Retinal pigment epithelial cell (primary cell): ENCODE measurements at regions not wholly inside any gene's neighbourhood (a gene's known extent, or its start where the extent isn't known, plus 50 kb on each side); places are given as distances from the start of the nearest gene placed in this dataset.

Experiments used
- DNase-seq: peaks from one replicate; pipeline ENCODE4 v3.0.0-alpha.2; 2010; ENCODE audit warnings: low read depth
- H3K4me3 ChIP-seq: 2 replicates; pipeline ENCODE4 v1.5.1; 2011; ENCODE audit warnings: mild to moderate bottlenecking, low read length, control low read depth, moderate library complexity
- TF ChIP-seq, protein P1 (sequence below): conservative IDR thresholded peaks from 2 replicates; pipeline ENCODE4 v1.5.1; 2011; ENCODE audit warnings: low read depth, low read length, control low read depth, inconsistent platforms

DNA sequence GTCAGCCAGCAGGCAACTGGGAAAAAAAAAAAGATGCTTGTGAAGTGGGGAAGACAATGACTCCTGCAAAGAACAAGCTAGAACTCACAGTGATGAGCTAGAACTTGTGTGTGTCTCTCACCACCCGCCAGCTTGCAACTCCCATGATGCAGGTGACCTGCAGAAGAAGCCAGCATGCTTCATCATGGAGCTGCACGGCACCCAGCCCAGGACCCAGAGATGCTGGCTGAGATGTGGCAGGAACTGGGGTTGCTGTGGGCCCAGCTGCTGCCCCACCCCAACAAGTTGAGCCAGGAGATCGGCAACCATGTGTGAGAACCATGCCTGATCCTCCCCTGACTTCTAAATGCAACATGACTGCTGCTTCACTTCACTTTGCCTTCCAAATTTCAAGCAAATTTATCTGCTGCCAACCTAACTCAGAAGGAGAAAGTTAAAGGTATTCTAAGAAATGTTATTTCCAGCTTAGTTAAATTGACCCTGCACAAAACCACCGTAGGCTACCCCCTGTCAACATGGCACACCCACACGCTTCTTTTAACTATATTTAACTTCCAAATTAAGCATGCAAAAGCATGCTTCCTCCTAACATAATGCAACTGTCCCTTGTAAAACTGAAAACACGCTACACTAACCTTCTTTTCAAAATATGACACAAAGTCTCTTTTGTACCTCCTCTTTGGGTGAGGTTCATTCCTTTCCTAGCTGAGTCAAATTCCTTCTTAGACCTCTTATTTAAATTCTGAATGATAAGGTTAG lies 166.0 kb upstream of the IGSF21 start:
- H3K4me3 ChIP-seq = no peak overlapping the region
- TF ChIP-seq, protein P1, sequence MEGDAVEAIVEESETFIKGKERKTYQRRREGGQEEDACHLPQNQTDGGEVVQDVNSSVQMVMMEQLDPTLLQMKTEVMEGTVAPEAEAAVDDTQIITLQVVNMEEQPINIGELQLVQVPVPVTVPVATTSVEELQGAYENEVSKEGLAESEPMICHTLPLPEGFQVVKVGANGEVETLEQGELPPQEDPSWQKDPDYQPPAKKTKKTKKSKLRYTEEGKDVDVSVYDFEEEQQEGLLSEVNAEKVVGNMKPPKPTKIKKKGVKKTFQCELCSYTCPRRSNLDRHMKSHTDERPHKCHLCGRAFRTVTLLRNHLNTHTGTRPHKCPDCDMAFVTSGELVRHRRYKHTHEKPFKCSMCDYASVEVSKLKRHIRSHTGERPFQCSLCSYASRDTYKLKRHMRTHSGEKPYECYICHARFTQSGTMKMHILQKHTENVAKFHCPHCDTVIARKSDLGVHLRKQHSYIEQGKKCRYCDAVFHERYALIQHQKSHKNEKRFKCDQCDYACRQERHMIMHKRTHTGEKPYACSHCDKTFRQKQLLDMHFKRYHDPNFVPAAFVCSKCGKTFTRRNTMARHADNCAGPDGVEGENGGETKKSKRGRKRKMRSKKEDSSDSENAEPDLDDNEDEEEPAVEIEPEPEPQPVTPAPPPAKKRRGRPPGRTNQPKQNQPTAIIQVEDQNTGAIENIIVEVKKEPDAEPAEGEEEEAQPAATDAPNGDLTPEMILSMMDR = no peak
- no peak for DNase-seq

DNA sequence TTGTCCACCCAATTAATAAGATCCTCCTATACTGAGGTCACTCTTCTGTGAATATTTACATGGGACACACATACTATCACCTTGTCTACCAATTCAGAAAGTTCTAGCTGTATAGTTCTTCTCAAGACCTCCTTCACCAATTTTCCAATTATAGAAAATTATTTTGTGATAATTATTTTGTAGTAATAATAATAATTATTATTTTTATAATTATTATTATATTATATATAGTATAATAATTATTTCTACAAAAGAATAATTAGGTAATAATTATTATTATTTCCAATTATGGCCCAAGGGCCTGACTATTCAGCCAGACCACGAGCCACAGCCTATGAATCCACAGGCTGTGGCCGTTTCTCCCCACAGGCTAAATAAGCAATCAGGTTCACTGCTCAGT lies 164.1 kb upstream of the IGSF21 start:
- no peak for DNase-seq
- no peak overlapping the region for H3K4me3 ChIP-seq
- TF ChIP-seq, protein P1 = no peak

- no peak for DNase-seq
- H3K4me3 ChIP-seq = no peak overlapping the region
- TF ChIP-seq, protein P1 = no peak
Measured at GRCh38 chr1:17944646-17945045, 163.0 kb upstream of the IGSF21 start.

- DNase-seq = no peak
Measured at GRCh38 chr1:17946434-17946833, 161.2 kb upstream of the IGSF21 start.

DNA sequence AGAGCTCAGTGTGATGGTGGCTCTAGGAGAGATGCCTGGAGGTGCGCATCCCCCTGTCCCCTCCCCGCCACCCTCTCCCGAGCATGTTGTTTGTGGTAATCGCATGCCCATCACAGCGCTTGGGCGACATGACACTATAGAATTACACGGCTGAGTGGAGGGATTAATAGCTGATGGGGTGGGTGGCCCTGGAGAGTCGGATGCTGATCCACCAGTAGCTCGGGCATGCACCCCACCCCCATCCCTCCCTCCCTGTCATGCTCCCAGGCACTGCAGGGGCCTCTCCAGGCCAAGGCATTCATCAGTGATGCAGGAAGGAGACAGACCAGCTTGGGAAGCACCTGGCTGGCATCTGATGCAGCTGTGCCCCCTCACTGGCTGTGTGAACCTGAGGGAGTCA lies 159.0 kb upstream of the IGSF21 start:
- no peak for DNase-seq
- H3K4me3 ChIP-seq = no peak overlapping the region
- TF ChIP-seq, protein P1 = no peak

More at GRCh38 chr1:17946434-17946833, 161.2 kb upstream of the IGSF21 start:
- TF ChIP-seq, protein P1 = no peak
- H3K4me3 ChIP-seq = no peak overlapping the region

GRCh38 chr1:17949511-17949910 lies 158.1 kb upstream of the IGSF21 start:
- DNase-seq = no peak
- no peak overlapping the region for H3K4me3 ChIP-seq
- TF ChIP-seq, protein P1 = no peak

DNA sequence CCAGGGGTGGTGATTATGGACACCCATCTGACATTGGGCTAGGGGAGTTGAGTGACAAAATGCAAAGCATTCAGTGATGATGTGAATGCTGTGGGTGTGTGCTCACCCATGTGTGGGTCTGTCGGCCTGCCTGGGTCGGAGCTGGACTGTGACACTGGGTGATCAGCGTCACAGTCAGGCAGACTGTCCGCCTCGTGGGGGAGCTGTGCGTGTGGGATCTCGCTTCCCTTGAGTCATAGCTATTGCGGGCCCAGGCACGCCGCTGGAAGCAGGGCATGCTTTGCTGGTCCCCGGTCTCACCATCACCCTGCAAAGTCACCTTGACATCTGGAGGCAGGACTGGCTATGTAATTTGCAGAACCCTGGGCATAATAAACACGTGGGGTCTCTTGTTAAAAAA lies 156.9 kb upstream of the IGSF21 start:
- no peak for DNase-seq
- TF ChIP-seq, protein P1 = no peak
- H3K4me3 ChIP-seq = no peak overlapping the region
